ENCODE measurements at regions not wholly inside any gene's neighbourhood (a gene's known extent, or its start where the extent isn't known, plus 50 kb on each side); places are given as distances from the start of the nearest gene placed in this dataset.

GRCh38 chr5:124658867-124659557 lies 87.4 kb downstream of the ZNF608 start (continued):
- TF ChIP-seq ZNF609 (CRISPR knock-in tag; IDR thresholded peaks at IDR 0.05; ENCODE audit: borderline replicate concordance), result no peak
- 0 out of 2 replicates have a peak, but pooled peaks have one; percentile 40 for TF ChIP-seq SMAD4 (CRISPR knock-in tag; conservative IDR thresholded peaks at IDR 0.05)
- no peak for TF ChIP-seq PML (IDR thresholded peaks at IDR 0.05; ENCODE audit: low read length)
- peak; percentile 83 for TF ChIP-seq CEBPB (tag; IDR thresholded peaks at IDR 0.05)
- no peak for TF ChIP-seq ZNF780A (CRISPR knock-in tag; IDR thresholded peaks at IDR 0.05)
- peak; percentile 68 for TF ChIP-seq DACH1 (IDR thresholded peaks at IDR 0.05; ENCODE audit: partially characterized antibody)
- TF ChIP-seq CBFA2T2 (conservative IDR thresholded peaks at IDR 0.05), result peak; percentile 30; the same call in 1 of the 2 replicates
- no peak for TF ChIP-seq KLF1 (tag; IDR thresholded peaks at IDR 0.05)
- peak; percentile 54 for TF ChIP-seq MEIS2 (IDR thresholded peaks at IDR 0.05; ENCODE audit: partially characterized antibody)
- TF ChIP-seq ILK (tag; IDR thresholded peaks at IDR 0.05; ENCODE audit: borderline replicate concordance, low read depth), result no peak
- TF ChIP-seq DPF2 (IDR thresholded peaks at IDR 0.05), result 0 out of 2 replicates have a peak, but pooled peaks have one; percentile 70
- TF ChIP-seq ZSCAN29 (IDR thresholded peaks at IDR 0.05), result no peak
- peak; percentile 42; the same call in 1 of the 2 replicates for TF ChIP-seq ZBTB2 (IDR thresholded peaks at IDR 0.05)
- TF ChIP-seq RBM14 (IDR thresholded peaks at IDR 0.05; ENCODE audit: borderline replicate concordance, insufficient read depth, low read depth, low read length), result no peak
- no peak for TF ChIP-seq TAF9B (IDR thresholded peaks at IDR 0.05; ENCODE audit: partially characterized antibody)
- peak; percentile 57 for TF ChIP-seq ZNF592 (IDR thresholded peaks at IDR 0.05)
- peak; percentile 98 for TF ChIP-seq SPI1 (IDR thresholded peaks at IDR 0.05; ENCODE audit: borderline replicate concordance, low read depth, low read length)
- TF ChIP-seq ARID1B (IDR thresholded peaks at IDR 0.05), result peak; percentile 67
- no peak for TF ChIP-seq ZNF133 (CRISPR knock-in tag; IDR thresholded peaks at IDR 0.05)
- no peak for TF ChIP-seq PHB2 (IDR thresholded peaks at IDR 0.05; ENCODE audit: low read depth)

All from K562 (cell line).